ENCODE measurements at regions not wholly inside any gene's neighbourhood (a gene's known extent, or its start where the extent isn't known, plus 50 kb on each side); places are given as distances from the start of the nearest gene placed in this dataset.

GRCh38 chr13:44868397-44868796 lies 120.9 kb downstream of the NUFIP1 start:
- TF ChIP-seq MAX (IDR thresholded peaks at IDR 0.05; ENCODE audit: insufficient read depth, insufficient read length) (no peak), POLR2A (IDR thresholded peaks at IDR 0.05; ENCODE audit: low read depth, low read length) (no peak), CTCF (IDR thresholded peaks at IDR 0.05; ENCODE audit: extremely low read depth in 1 of 2, insufficient read depth in 1 of 2, low read depth in 1 of 2, low read length in 2 of 2) (no peak), POLR2AphosphoS5 (IDR thresholded peaks at IDR 0.05; ENCODE audit: insufficient read depth, low read depth, low read length) (no peak), JUN (IDR thresholded peaks at IDR 0.05; ENCODE audit: borderline replicate concordance, insufficient read depth, insufficient read length, low read depth) (no peak), EZH2 (IDR thresholded peaks at IDR 0.05; ENCODE audit: borderline replicate concordance, low read depth, low read length, severe bottlenecking) (no peak), GATA2 (IDR thresholded peaks at IDR 0.05; ENCODE audit: insufficient read depth, insufficient read length, low read depth, low read length) (no peak)
